Parathyroid adenoma (tissue), 2 donors: ENCODE measurements at regions not wholly inside any gene's neighbourhood (a gene's known extent, or its start where the extent isn't known, plus 50 kb on each side); places are given as distances from the start of the nearest gene placed in this dataset.

Source experiments
- H2AFZ ChIP-seq: fragments of 300-600 bp; sonication (generic); one replicate; pipeline ENCODE4 v1.7.0; 2017; ENCODE audit warnings: antibody characterized with exemption, mild to moderate bottlenecking
- H3K27ac ChIP-seq: fragments of 300-600 bp; sonication (generic); one replicate; pipeline ENCODE4 v1.7.0; 2017
- H3K27me3 ChIP-seq: fragments of 300-600 bp; sonication (generic); one replicate; pipeline ENCODE4 v1.7.0; 2017; ENCODE audit warnings: low read length; ENCODE audit not compliant: control insufficient read depth, insufficient read depth
- H3K36me3 ChIP-seq: fragments of 300-600 bp; sonication (generic); one replicate; pipeline ENCODE4 v1.7.0; 2017; ENCODE audit warnings: low read length; ENCODE audit not compliant: control insufficient read depth, insufficient read depth
- H3K4me1 ChIP-seq: fragments of 300-600 bp; sonication (generic); one replicate; pipeline ENCODE4 v1.7.0; 2017; ENCODE audit warnings: control low read depth
- H3K4me2 ChIP-seq: fragments of 300-600 bp; sonication (generic); one replicate; pipeline ENCODE4 v1.7.0; 2017; ENCODE audit warnings: low read length
- H3K4me3 ChIP-seq: fragments of 300-600 bp; sonication (generic); one replicate; pipeline ENCODE4 v1.7.0; 2017; ENCODE audit warnings: low read depth, low read length
- H3K79me2 ChIP-seq: fragments of 300-600 bp; sonication (generic); one replicate; pipeline ENCODE4 v1.7.0; 2017; ENCODE audit warnings: control low read depth
- H3K9ac ChIP-seq: fragments of 300-600 bp; sonication (generic); one replicate; pipeline ENCODE4 v1.7.0; 2017; ENCODE audit warnings: mild to moderate bottlenecking
- H3K9me3 ChIP-seq: fragments of 300-600 bp; sonication (generic); one replicate; pipeline ENCODE4 v1.7.0; 2017; ENCODE audit warnings: low read length; ENCODE audit not compliant: control insufficient read depth
- CTCF ChIP-seq: fragments of 300-600 bp; sonication (generic); IDR thresholded peaks from one replicate; pipeline ENCODE4 v1.7.0; 2017; ENCODE audit warnings: antibody characterized with exemption, mild to moderate bottlenecking
- donor health status: primary hyperparathyroidism.

- H3K4me2 ChIP-seq: no peak overlapping the region
- H3K36me3 ChIP-seq: no peaks in the 10 kb centered on the region
- H3K79me2 ChIP-seq: no peaks in the 10 kb centered on the region
- H3K9ac ChIP-seq: no peak overlapping the region
- H3K4me1 ChIP-seq: no peaks in the 10 kb centered on the region
- peak; percentile 25 for TF ChIP-seq CTCF
- H3K27ac ChIP-seq: no peak overlapping the region
- H2AFZ ChIP-seq: peak overlapping the region; percentile 56
- no peak overlapping the region for H3K4me3 ChIP-seq
- no peaks in the 10 kb centered on the region for H3K27me3 ChIP-seq
- H3K9me3 ChIP-seq: no peaks in the 10 kb centered on the region
Observed at GRCh38 chr1:185559684-185560331, 174.4 kb upstream of the HMCN1 start.

GRCh38 chr1:185559151-185559550 is 175.0 kb upstream of the HMCN1 start:
- H3K79me2 ChIP-seq: no peaks in the 10 kb centered on the region
- no peaks in the 10 kb centered on the region for H3K9me3 ChIP-seq
- H3K4me3 ChIP-seq: no peak overlapping the region
- no peaks in the 10 kb centered on the region for H3K27me3 ChIP-seq
- no peak overlapping the region for H3K27ac ChIP-seq
- TF ChIP-seq CTCF: no peak
- no peak overlapping the region for H3K9ac ChIP-seq
- H3K4me2 ChIP-seq: no peak overlapping the region
- no peak overlapping the region for H2AFZ ChIP-seq
- H3K36me3 ChIP-seq: no peaks in the 10 kb centered on the region
- H3K4me1 ChIP-seq: no peaks in the 10 kb centered on the region

- no peaks in the 10 kb centered on the region for H3K4me1 ChIP-seq
Observed at GRCh38 chr1:185556561-185556960, 177.6 kb upstream of the HMCN1 start.

GRCh38 chr1:185555743-185556142 is 178.4 kb upstream of the HMCN1 start:
- Histone ChIP-seq H2AFZ (no peak overlapping the region), H3K9me3 (no peaks in the 10 kb centered on the region), H3K9ac (no peak overlapping the region), H3K4me2 (no peak overlapping the region), H3K79me2 (no peaks in the 10 kb centered on the region), H3K36me3 (no peaks in the 10 kb centered on the region), H3K4me1 (no peaks in the 10 kb centered on the region), H3K4me3 (no peak overlapping the region), H3K27me3 (no peaks in the 10 kb centered on the region), H3K27ac (no peak overlapping the region)
- no peak for TF ChIP-seq CTCF

More at GRCh38 chr1:185556561-185556960, 177.6 kb upstream of the HMCN1 start:
- Histone ChIP-seq H3K27me3 (no peaks in the 10 kb centered on the region), H3K27ac (no peak overlapping the region), H3K36me3 (no peaks in the 10 kb centered on the region), H2AFZ (no peak overlapping the region), H3K4me3 (no peak overlapping the region), H3K9ac (no peak overlapping the region), H3K4me2 (no peak overlapping the region), H3K9me3 (no peaks in the 10 kb centered on the region), H3K79me2 (no peaks in the 10 kb centered on the region)
- no peak for TF ChIP-seq CTCF

GRCh38 chr1:185551008-185551407 is 183.2 kb upstream of the HMCN1 start:
- no peaks in the 10 kb centered on the region for H3K4me1 ChIP-seq
- H3K9me3 ChIP-seq: no peaks in the 10 kb centered on the region
- no peak overlapping the region for H2AFZ ChIP-seq
- H3K27me3 ChIP-seq: no peaks in the 10 kb centered on the region
- no peaks in the 10 kb centered on the region for H3K79me2 ChIP-seq
- no peak overlapping the region for H3K9ac ChIP-seq
- H3K27ac ChIP-seq: no peak overlapping the region
- H3K4me3 ChIP-seq: no peak overlapping the region
- TF ChIP-seq CTCF: no peak
- no peaks in the 10 kb centered on the region for H3K36me3 ChIP-seq
- H3K4me2 ChIP-seq: no peak overlapping the region
